HG03060 (cell line): ENCODE measurements at regions not wholly inside any gene's neighbourhood (a gene's known extent, or its start where the extent isn't known, plus 50 kb on each side); places are given as distances from the start of the nearest gene placed in this dataset.

Source experiments
- ATAC-seq: cut with Tn5 transposase; IDR thresholded peaks from one replicate; pipeline ENCODE4 v1.9.1; 2021; ENCODE audit warnings: low read depth, moderate number of reproducible peaks; ENCODE audit not compliant: unreplicated experiment

- ATAC-seq: no peak
These were observed 451.0 kb upstream of the MARCKS start for GRCh38 chr6:113406048-113406695.

DNA sequence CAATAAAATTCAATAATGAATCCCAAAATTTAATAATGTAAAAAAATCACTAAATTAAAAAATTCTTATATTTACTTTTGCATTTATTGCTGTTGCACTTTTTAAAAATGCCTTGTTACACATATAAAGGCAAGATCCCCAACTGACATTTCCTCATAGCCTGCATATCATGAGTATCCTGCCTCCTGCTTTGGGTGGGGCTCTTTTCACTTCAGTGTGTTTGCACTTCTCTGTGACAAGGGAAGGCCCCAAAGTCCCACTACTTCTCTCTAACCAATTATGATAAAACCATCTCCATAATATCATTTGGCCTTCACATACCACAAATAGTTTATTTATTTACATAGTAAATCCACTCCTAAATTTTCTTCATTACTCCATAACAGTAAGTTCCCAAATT lies 446.1 kb upstream of the MARCKS start:
- no peak for ATAC-seq

DNA sequence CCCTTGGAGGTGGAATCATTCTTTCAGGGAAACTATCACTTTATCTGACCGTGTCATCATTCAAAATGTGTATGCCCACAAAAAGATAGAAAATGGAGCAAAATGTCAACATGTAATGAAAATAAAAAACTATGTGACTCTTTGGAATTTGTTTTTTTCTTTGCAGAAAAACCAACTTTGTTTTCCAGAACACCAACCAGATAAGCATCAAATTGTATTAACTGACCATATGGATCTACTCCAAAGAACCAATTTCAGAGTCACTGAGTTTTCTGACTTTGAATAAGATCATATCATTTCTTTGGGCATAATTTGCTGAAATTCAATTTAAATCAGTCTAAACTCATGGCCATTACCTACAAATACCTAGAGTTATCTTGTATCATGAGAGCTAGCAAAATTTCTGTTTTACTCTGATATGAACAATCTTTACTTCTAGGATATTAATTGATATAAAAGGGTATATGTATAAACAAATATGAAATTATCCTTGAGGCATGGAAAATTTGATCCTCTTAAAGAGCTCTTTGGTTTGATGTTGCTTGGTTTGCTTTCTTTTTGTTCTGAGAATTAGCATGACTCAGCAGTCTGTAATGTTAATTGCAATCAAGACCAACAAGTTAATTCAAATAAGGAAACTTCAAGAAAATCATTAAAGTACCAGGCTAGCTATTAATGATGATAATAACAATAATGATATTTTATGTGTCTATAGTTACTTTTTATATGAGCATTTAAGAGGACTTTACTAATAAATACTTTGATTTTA lies 444.4 kb upstream of the MARCKS start:
- ATAC-seq: no peak

GRCh38 chr6:113414511-113414910 lies 442.6 kb upstream of the MARCKS start:
- ATAC-seq: no peak

DNA sequence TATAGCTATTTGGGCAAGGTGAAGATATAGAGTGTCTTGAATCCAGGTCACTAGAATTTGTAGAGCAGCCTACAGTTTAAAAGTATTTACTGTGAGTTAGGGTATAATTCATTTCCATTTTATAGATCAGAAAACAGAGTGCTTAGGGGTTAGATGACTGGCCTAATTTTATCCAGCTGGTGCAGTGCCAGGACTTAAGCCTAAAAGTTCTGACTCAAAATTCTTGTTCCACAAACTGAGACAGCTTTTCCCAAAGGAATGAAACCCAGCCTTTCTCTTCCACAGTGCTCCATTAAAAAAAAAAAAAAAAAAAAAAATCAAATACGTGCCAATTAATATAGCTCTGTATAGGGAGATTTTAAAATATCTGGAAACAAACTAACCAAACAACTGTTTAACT lies 441.0 kb upstream of the MARCKS start:
- no peak for ATAC-seq

DNA sequence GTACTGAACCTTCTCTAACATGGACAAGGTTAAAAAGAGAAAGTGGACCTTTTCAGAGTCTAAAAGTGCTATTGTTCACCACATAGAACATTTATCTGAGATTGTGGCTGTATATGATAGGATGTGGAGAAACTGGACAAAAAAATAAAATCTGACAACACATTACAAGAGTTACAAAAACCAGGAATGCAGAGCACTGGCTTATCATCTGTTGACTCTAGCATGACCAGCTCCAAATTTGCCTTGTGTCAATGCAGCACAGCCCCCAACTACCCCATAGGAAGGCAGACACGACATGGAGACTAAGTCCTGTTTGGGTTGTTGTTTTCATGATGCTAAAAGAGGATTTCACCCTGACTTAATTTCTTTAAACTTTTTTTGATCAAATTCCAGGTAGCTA lies 436.9 kb upstream of the MARCKS start:
- ATAC-seq: no peak

DNA sequence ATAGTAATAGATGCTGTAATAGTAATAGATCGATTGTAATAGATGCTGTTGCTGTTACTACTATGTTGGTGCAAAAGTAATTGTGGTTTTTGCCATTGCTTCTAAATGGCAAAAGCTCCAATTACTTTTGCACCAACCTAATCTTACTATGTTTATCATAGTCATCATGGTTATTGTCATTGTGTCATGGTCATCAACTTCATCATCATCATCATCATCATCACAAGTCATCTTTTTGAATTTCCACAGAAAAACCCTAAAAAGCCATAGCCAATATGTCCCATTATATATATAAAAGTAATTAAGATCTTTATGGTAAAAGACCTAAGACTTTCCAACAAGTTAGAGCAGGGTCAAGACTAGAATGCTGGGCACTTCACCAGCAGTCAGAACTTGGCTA lies 435.1 kb upstream of the MARCKS start:
- ATAC-seq: no peak

DNA sequence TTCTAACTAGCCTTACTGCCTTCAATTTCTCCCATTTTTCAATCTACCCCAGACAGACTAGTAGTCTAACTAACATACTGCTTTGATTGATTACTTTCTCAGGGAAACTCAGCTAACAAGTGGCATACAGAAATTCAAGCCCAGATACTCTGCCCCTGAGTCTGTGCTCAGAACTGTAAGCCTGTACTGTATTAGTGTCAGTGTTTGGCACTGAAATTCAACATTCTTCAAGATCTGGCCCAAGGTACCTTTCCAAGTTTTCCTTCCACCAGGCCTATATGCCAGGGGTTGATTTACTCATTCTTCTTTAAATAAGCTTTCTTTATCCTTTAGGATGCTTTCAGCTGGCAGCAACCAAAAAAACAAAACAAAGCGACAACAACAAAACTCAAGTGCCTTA lies 433.2 kb upstream of the MARCKS start:
- no peak for ATAC-seq

DNA sequence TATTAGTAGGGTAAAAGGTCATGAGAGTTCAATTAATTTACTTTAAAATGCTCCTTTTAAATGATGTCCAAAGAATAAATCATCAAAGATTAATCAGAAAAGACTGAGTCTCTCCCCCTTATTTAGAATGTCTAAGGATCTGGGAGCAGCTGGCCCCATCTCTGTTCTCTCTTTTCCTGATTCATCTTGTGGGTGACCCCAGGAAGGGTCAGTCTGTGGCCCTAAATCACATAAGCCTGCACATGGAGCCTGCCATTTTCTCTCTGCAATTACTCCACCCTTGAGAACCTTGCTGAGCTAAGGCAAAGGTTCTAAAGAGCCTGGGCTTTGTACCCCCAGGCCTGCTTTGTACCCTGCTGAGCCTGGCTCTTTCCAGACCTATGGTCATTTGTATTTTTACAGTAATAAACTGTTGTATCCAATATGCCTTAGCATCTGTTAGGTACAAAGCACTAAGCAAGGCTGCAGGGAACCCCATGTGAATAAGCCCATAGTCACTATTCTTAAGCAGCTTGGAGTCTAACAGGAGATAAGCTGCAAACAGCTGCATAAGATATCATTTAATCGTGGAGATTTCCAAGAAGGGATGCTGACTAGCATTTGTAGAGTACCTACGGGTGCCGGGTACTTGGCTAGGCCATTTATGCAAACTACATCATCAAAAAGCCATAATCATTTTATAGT lies 431.0 kb upstream of the MARCKS start:
- ATAC-seq: no peak

- ATAC-seq: no peak
These were observed 429.5 kb upstream of the MARCKS start for GRCh38 chr6:113427617-113428016.

- ATAC-seq: no peak
These were observed 428.4 kb upstream of the MARCKS start for GRCh38 chr6:113428702-113429101.

DNA sequence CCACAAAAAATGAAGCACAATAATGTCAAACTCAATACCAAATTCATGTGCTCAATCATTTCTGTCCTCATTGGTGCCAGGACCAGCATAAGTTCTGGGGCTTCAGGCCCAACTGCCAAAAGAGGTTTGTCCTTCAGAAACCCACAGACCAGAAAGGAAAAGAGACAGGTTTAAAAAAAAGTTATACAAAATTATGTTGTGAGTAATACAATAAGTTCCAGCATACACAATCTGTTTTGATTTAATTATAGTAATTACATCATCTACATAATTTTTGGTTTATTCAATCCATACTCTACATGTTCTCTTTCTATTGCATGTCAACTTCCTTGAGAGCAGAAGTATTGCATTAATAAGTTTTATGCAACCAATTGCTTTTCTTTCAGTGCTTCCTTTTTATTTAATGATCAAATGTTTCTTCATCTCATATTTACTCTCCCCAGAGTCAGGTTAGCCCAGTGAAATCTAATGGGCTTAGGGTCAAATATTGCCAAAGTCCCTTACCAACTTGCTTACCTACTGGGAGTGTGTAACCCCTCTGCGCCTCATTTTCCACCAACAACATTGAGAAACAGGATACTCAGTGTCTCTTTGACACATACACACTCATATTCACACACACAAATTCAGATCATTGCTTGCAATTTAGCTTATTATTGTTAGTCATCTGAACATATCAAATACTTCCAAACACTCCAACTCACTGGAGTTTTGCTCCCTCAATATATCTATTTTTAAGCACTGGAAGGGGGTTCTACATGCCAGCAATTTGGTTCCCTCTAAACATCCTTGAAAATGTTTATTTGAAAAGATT lies 424.4 kb upstream of the MARCKS start:
- ATAC-seq: no peak

GRCh38 chr6:113433335-113433991 lies 423.7 kb upstream of the MARCKS start:
- ATAC-seq: no peak

DNA sequence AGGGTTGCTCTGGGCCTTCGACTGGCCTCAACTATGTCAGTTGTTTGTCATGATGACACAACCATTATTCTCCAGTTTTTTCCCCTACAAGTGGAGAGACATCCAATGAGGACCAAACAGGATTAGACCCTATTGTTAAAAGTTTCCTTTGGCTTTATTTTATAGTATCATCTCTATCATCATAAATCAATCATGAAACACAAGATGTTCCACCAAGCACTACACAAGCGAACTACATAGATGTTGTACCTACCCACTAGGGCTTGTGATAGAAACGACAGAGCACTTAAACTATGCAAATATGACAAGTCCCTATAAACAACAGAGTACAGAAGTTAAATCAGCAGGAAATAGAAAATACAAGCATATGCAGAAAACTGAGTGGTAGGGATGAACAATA lies 422.5 kb upstream of the MARCKS start:
- ATAC-seq: no peak

GRCh38 chr6:113437566-113437965 lies 419.6 kb upstream of the MARCKS start:
- no peak for ATAC-seq

DNA sequence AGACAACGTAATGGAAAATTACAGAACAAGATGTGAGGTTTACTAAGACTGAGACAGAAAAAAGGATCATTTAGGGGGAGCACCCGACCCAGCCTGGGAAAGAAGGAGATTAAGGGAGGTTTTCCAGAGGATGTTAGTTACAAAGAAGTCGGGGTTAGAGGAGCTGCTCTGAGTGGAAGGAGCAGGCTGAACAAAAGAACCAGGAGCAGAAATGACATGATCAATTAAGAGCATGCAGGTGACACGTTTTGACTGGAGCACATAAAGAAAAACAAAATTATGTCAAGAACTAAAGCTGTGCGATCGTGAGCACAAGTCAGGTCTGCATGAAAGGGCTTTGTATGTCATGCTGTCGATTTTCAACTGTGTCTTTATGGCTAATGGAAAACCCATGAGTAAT lies 417.3 kb upstream of the MARCKS start:
- no peak for ATAC-seq

GRCh38 chr6:113442040-113442439 lies 415.1 kb upstream of the MARCKS start:
- no peak for ATAC-seq

DNA sequence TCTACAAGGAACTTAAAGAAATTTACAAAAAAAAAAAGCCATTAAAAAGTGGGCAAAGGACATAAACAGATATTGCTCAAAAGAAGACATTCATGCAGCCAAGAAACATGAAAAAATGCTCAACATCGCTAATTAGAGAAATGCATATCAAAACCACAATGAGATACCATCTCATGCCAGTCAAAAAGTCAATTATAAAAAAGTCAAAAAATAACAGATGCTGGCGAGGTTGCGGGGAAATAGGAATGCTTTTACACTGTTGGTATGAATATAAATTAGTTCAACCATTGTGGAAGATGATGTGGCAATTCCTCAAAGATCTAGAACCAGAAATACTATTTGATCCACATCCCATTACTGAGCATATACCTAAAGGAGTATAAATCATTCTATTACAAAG lies 411.9 kb upstream of the MARCKS start:
- no peak for ATAC-seq

DNA sequence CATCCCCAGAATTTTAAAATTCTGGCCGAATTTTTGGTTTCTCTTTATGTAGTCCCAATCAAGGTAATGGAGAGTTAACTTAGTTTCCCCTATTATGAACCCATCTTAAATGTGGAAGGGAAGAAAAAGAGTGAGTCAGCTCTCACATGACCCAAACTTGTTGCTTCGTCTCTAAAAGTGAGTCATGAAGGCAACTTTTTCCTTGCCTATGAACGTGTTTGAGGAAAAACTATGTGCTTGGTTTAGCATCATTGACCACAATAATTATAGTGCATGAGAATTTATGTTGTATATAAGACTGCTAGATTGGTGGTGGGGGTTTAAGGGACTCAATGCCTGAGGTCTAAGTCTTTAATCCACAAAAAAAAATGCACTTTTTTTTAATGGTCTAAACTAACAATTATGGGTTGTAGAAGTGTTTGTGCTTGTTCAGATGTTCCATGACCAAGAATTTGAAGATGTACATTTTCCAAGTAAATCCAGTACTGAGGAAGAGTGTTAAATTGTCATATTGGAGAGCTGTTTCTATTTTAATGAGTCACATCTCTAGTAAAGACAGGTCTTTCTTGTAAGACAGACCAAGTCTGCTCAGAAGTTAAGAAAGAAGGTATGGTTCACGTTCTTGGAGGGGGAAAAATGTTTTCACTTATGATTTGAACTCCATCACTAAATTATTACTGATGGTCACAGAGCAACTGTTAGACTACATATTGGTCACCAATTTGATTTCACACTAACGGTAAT lies 409.9 kb upstream of the MARCKS start:
- ATAC-seq: no peak

- no peak for ATAC-seq
These were observed 408.1 kb upstream of the MARCKS start for GRCh38 chr6:113449051-113449450.
